Neural progenitor cell (in vitro differentiated cells): ENCODE measurements at regions not wholly inside any gene's neighbourhood (a gene's known extent, or its start where the extent isn't known, plus 50 kb on each side); places are given as distances from the start of the nearest gene placed in this dataset.

Source experiments
- EZH2 ChIP-seq: fragments of 200-600 bp; sonication (generic); IDR thresholded peaks from 2 replicates; pipeline ENCODE4 v1.6.1; 2017; ENCODE audit warnings: antibody characterized with exemption, mild to moderate bottlenecking, moderate library complexity
- TF ChIP-seq, protein P1 (sequence below): fragments of 200-600 bp; sonication (generic); IDR thresholded peaks from 2 replicates; pipeline ENCODE4 v1.5.1; 2017; ENCODE audit warnings: antibody characterized with exemption, mild to moderate bottlenecking

DNA sequence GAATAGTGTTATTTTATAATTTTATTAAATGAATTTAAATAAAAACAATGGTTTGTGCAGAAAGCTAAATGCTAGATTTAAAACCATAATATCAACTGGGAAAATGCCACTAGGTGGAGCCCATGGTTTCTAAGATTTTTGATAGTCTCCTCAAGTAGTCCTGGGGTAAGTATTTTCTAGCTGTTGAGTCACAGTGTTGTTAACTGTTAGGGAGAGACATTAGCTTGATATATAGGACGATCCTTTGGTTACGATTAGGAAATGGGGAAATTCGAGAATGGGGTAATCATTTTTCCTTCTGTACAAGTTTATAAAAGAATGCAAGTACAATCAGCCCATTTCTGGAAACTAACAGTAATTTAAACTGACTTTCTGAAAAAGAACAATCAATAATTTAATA, 378.4 kb downstream of the ANKRD50 start:
- TF ChIP-seq, protein P1, sequence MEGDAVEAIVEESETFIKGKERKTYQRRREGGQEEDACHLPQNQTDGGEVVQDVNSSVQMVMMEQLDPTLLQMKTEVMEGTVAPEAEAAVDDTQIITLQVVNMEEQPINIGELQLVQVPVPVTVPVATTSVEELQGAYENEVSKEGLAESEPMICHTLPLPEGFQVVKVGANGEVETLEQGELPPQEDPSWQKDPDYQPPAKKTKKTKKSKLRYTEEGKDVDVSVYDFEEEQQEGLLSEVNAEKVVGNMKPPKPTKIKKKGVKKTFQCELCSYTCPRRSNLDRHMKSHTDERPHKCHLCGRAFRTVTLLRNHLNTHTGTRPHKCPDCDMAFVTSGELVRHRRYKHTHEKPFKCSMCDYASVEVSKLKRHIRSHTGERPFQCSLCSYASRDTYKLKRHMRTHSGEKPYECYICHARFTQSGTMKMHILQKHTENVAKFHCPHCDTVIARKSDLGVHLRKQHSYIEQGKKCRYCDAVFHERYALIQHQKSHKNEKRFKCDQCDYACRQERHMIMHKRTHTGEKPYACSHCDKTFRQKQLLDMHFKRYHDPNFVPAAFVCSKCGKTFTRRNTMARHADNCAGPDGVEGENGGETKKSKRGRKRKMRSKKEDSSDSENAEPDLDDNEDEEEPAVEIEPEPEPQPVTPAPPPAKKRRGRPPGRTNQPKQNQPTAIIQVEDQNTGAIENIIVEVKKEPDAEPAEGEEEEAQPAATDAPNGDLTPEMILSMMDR: peak; percentile 71
- TF ChIP-seq EZH2: no peak
